ENCODE measurements at regions not wholly inside any gene's neighbourhood (a gene's known extent, or its start where the extent isn't known, plus 50 kb on each side); places are given as distances from the start of the nearest gene placed in this dataset.
"Not testable (repeated sequence)": the region's sequence is repeated elsewhere in the genome, so short reads cannot be mapped to it uniquely, and the experiment has no call there.

GRCh38 chr18:59038295-59039039, 101.2 kb upstream of the SEC11C start:
- DNase-seq (ENCODE audit: low spot score) (no peak), ATAC-seq (no peak)
- intact Hi-C loops (cut with DNase I) = no loop called here

- intact Hi-C loops (cut with DNase I); ATAC-seq; DNase-seq (ENCODE audit: low spot score): not testable (repeated sequence)
Measured at GRCh38 chr18:59039040-59039320, 100.7 kb upstream of the SEC11C start.

GRCh38 chr18:59039449-59039848, 100.2 kb upstream of the SEC11C start:
- ATAC-seq (no peak), DNase-seq (ENCODE audit: low spot score) (no peak)
- intact Hi-C loops (cut with DNase I) = no loop called here

GRCh38 chr18:59040770-59041148, 98.9 kb upstream of the SEC11C start:
- intact Hi-C loops (cut with DNase I) = no loop called here
- ATAC-seq (no peak), DNase-seq (ENCODE audit: low spot score) (no peak)

- DNase-seq (ENCODE audit: low spot score) (no peak), ATAC-seq (peak; percentile 14)
- intact Hi-C loops (cut with DNase I) = no loop called here
Measured at GRCh38 chr18:59041296-59041695, 98.4 kb upstream of the SEC11C start.

GRCh38 chr18:59041819-59042815, 97.6 kb upstream of the SEC11C start:
- intact Hi-C loops (cut with DNase I) = no loop called here
- ATAC-seq = peak; percentile 61

GRCh38 chr18:59044855-59045254, 94.8 kb upstream of the SEC11C start:
- DNase-seq (ENCODE audit: low spot score) (no peak), ATAC-seq (no peak)
- intact Hi-C loops (cut with DNase I) = no loop called here

More at GRCh38 chr18:59041819-59042815, 97.6 kb upstream of the SEC11C start:
- DNase-seq (ENCODE audit: low spot score) = no peak

- intact Hi-C loops (cut with DNase I) = no loop called here
- no peak for DNase-seq (ENCODE audit: low spot score)
- ATAC-seq = no peak
Measured at GRCh38 chr18:59047321-59048047, 92.2 kb upstream of the SEC11C start.

- intact Hi-C loops (cut with DNase I) = no loop called here
- DNase-seq (ENCODE audit: low spot score) (no peak), ATAC-seq (no peak)
Measured at GRCh38 chr18:59048048-59048363, 91.7 kb upstream of the SEC11C start.

- DNase-seq (ENCODE audit: low spot score) (no peak), ATAC-seq (peak; percentile 27)
- intact Hi-C loops (cut with DNase I) = no loop called here
Measured at GRCh38 chr18:59048378-59048777, 91.3 kb upstream of the SEC11C start.

- DNase-seq (ENCODE audit: low spot score) (no peak), ATAC-seq (no peak)
- intact Hi-C loops (cut with DNase I) = loop anchor here (10.0 kb wide), 1 partner anchor 185 kb away; the partner anchor contains the start of gene ZNF532
Measured at GRCh38 chr18:59049721-59050660, 89.7 kb upstream of the SEC11C start.

GRCh38 chr18:59050661-59051057, 89.0 kb upstream of the SEC11C start:
- intact Hi-C loops (cut with DNase I) = loop anchor here (10.0 kb wide), 1 partner anchor 186 kb away; the partner anchor contains the start of gene ZNF532
- DNase-seq (ENCODE audit: low spot score) = no peak
- no peak for ATAC-seq

GRCh38 chr18:59051470-59052165, 88.1 kb upstream of the SEC11C start:
- no peak for DNase-seq (ENCODE audit: low spot score)

GRCh38 chr18:59052965-59053820, 86.5 kb upstream of the SEC11C start:
- ATAC-seq (peak; percentile 36), DNase-seq (ENCODE audit: low spot score) (no peak)
- intact Hi-C loops (cut with DNase I) = loop anchor here (10.0 kb wide), 1 partner anchor 188 kb away; the partner anchor contains the start of gene ZNF532

More at GRCh38 chr18:59051470-59052165, 88.1 kb upstream of the SEC11C start:
- intact Hi-C loops (cut with DNase I) = loop anchor here (10.0 kb wide), 1 partner anchor 187 kb away; the partner anchor contains the start of gene ZNF532
- ATAC-seq = peak; percentile 11

GRCh38 chr18:59054496-59055287, 85.0 kb upstream of the SEC11C start:
- intact Hi-C loops (cut with DNase I) = loop anchor here (10.0 kb wide), 1 partner anchor 190 kb away; the partner anchor contains the start of gene ZNF532
- peak; percentile 58 for ATAC-seq
- DNase-seq (ENCODE audit: low spot score) = no peak
